GM19452 (cell line): ENCODE measurements at regions not wholly inside any gene's neighbourhood (a gene's known extent, or its start where the extent isn't known, plus 50 kb on each side); places are given as distances from the start of the nearest gene placed in this dataset.

Experiments
- ATAC-seq: cut with Tn5 transposase; IDR thresholded peaks from one replicate; pipeline ENCODE4 v1.9.1; 2021; ENCODE audit not compliant: unreplicated experiment

GRCh38 chr6:101202867-101203374 lies 190.6 kb upstream of the GRIK2 start:
- no peak for ATAC-seq

DNA sequence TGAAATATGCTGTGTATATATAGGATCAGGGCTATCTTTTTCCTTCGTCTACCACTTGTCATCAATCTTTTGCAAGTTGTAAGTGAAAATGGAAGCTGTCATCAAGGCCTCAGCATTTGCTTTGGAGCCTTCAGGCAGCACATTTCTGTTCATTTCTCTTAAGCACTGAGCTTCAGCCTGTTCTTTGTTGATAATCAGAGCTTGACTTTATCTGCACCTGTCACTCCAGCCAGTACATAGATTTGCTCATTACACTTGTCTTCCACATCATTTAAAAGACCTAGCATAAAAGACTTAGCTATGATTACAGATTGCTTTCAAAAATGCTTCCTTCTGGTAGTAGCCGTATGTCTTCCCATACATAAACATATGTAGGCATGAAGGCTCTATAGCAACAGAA lies 189.8 kb upstream of the GRIK2 start:
- ATAC-seq, result no peak

- ATAC-seq, result no peak
These were observed 185.4 kb upstream of the GRIK2 start for GRCh38 chr6:101208152-101208551.

DNA sequence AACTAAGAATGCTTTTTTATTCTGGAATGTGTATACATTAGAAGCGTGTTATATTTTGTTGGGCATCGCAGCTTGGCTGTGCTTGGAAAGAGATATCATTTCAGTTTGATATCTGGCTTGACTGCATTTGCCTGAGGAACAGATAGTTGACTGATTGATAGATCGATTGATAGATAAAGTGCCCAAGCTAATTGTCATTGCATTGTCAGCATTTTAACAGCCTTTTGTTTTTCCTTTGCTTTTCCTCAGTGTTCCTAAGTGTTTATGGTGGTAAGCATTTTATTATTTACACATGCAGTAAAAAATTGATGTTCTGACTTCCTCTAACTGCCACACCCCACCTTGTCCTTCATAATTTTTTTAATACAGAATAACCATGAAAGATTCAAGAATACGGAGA lies 180.9 kb upstream of the GRIK2 start:
- no peak for ATAC-seq

DNA sequence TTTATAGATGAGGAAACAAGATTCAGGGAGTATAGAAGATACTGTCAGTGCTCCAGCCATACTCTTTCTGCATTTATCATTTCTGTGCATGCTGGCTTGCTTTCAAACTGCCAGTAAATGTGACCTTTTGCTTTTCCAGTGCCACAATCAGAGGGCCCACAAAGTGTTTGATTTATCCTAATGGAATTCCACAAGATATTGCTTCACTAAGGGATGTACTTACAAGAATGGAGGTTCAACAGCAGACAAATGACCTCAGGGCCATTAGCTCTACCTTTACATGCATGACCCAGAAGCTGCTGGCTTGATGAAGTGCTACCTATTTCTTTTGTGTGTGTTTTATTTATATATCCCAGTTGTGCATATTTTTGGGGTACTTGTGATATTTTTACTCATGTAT lies 171.5 kb upstream of the GRIK2 start:
- ATAC-seq, result no peak

GRCh38 chr6:101224751-101225150 lies 168.8 kb upstream of the GRIK2 start:
- no peak for ATAC-seq

- ATAC-seq, result no peak
These were observed 166.8 kb upstream of the GRIK2 start for GRCh38 chr6:101226677-101227135.

- no peak for ATAC-seq
These were observed 162.6 kb upstream of the GRIK2 start for GRCh38 chr6:101230866-101231265.

DNA sequence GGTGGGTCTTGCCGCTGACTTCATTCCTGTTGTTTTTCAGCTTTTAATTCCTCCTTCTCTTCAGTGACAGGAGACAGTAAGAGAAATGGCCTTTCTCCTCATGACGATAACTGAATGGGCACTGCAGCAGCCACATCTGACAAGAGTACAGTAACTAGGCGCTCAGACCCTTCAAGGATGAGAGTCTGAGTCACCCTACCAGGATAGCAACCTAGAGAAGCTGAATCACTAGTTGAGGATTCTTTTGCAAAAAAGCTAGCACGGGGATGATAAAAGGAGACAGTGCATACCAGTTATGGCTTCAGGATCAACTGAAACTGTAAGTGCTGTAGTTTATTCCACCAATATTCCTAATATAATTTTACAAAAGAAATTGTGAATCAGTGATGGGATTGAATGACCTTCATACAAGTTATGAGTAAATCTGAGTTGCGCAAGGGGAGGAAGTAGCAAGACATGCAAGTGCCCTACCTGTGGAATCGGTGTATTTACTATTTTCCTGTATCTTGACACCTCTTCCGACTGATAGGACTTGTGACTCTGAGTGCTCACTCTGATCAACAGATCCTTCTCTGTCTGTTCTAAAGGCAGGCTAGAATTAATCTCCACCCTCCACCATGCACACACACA lies 161.8 kb upstream of the GRIK2 start:
- ATAC-seq, result no peak

- no peak for ATAC-seq
These were observed 160.5 kb upstream of the GRIK2 start for GRCh38 chr6:101232961-101233360.

DNA sequence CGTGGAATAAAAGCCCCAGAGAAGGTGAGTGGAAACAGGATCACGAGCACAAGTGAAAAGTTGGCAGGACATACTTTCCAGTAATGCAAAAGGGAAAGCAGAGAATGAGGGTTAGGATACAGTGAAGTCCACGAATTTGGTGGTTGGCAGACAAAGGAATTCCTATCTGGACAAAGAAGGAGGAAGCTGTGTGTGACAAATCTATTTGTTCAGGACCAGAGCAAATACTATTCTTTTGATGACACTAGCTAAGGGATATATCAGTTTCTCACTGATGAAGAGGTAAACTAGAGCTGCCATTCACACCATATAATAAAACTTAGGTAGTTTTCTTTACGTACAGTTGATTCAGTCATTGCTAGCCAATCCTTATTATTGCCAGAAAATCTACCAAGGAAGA lies 156.8 kb upstream of the GRIK2 start:
- no peak for ATAC-seq

- no peak for ATAC-seq
These were observed 152.1 kb upstream of the GRIK2 start for GRCh38 chr6:101241442-101241841.

DNA sequence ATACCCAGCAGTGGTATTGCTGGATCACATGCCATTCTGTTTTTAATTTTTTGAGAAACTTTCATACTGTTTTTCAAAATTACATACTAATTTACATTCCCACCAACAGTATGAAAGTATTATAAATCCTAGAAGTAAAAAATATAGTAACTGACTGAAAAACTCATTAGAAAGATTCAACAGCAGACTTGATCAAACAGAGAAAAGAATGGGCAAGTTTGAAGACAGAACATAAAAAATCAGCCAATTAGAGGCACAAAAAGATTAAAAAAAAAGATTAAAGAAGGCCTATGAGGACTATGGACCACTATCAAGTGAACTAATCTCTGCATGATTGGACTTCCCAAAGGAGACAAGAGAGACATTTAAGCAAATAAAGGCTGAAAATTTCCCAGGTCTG lies 144.0 kb upstream of the GRIK2 start:
- no peak for ATAC-seq

DNA sequence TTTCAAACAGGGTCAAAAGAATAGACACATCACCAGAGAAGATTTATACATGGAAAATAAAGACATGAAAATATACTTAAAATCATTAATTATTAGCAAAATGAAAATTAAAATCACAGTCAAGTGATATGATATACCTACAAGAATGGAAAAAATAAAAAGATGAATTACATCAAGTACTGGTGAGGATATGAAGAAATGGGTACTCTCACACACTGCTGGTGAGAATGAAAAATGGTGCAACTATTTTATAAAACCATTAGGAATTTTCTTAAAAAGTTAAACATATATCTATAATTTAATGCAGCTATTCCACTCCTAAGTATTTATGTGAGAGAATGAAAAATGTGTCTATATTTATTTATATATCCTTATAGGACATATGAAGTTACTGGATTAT lies 136.3 kb upstream of the GRIK2 start:
- ATAC-seq, result no peak

- ATAC-seq, result no peak
These were observed 134.0 kb upstream of the GRIK2 start for GRCh38 chr6:101259505-101259904.

DNA sequence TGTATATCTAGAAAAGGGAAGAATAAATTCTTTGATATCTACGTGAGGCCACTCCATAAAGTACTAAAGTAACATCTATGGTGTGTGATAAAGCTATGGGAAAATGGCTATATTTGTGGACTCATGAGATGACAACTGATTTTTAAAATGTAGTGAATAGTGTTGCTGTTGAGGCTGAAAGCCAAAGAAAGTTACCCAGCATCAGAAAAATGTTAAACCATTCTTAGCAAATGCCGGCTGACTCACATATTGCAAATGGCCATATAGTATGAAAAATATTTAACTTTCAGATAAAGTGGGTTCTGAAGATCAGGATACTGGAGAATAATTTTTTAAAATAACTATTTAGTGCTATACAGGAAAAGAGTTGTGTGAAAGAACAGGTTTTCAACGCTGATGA lies 129.9 kb upstream of the GRIK2 start:
- no peak for ATAC-seq

DNA sequence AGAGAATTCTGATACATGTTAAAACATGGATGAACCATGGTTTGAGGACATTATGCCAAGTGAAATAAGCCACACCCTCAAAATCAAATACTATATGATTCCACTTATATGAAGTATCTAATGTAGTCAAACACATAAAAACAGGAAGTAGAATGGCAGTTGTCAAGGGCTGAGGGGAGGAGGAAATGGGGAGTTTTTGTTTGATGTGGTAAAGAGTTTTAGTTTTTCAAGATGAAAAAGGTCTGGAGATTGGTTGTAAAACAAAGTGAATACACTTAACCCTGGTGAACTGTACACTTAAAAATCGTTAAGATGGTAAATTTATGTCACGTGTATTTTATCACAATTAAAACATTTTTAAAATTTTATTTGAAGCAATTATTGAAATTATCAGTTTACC lies 127.4 kb upstream of the GRIK2 start:
- ATAC-seq, result no peak

- no peak for ATAC-seq
These were observed 125.0 kb upstream of the GRIK2 start for GRCh38 chr6:101268541-101268940.

DNA sequence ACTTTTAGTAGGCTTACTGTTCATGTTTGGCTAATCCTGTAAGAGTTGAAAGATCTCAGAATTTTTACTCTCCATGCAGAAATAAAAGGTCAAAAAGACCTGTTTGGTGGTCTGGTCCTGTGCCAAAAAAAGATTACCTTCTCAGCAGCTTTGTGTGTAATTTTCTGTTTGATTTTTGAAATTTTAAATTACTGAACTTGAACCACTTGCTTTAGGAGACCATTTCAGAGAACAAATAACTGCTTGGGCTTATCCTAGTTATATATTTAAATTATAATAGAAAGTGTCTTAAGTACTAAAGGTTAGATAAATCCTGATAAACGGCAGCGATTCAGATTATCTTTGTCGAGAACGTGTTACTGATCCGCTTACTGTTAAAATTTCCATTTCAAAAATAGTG lies 118.3 kb upstream of the GRIK2 start:
- no peak for ATAC-seq

DNA sequence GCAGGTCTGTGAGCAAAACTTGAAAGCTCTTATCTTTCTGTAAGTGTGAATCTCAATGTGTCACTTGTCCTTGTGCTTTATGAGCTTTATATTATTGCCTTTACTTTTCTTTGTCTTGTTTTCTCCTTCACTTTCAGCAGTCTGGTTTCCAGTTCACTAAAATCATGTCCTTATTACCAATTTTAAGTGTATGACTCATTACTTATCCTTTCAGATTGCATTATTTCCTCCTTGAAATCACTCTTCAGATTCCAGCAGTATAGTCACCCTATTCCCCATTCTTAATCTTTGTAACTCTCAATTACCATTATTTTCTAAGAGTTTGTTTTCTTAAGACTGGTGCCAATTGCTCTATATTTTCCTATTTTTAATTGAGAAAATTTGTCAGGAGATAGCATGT lies 117.4 kb upstream of the GRIK2 start:
- no peak for ATAC-seq

DNA sequence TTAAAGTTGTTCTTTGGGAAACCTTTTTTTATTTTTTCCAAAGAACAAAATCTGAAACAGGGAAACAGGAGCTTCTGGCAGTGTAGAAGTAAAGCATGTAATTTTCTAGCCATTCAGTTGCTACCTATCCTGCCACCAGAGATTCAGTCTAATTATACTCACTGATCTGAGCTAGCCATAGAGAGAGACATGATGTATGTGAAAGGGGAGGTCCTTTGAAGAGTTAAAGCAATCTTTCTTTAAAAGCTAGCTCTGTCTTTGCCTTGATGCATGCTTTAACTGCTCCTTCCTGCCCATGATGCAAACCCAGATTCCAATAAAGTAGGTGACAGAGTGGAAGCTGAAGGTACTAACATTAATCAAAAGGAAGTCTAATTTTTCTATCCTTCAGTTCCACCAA lies 114.1 kb upstream of the GRIK2 start:
- no peak for ATAC-seq

- no peak for ATAC-seq
These were observed 112.2 kb upstream of the GRIK2 start for GRCh38 chr6:101281266-101281665.

DNA sequence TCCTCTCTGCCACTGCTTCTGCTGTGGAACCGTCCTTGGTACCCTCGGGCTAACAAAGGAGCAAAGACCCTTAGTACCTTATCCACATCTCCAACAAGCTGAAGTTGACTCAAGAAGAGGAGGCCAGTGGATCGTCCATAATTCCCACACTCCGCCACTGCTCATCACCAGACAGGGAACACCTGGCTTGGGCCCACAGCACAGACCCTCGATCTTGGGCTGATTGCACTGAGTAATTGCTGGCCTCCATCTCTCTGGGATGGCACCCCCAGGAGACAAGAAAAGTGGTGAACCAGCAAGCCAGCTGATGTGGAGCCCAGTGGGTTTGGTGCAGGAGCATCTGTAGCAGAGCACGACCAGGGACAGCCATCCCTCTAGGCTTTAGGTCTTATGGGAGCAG lies 109.4 kb upstream of the GRIK2 start:
- ATAC-seq, result no peak
